Central memory CD8-positive, alpha-beta T cell (primary cell): ENCODE measurements at regions not wholly inside any gene's neighbourhood (a gene's known extent, or its start where the extent isn't known, plus 50 kb on each side); places are given as distances from the start of the nearest gene placed in this dataset.
"Not testable (repeated sequence)": the region's sequence is repeated elsewhere in the genome, so short reads cannot be mapped to it uniquely, and the experiment has no call there.

ENCODE experiments used
- ATAC-seq: fragments of 150-1000 bp; cut with Tn5 transposase; replicated peaks from 2 replicates; pipeline ENCODE4 v1.10.0; 2022; ENCODE audit warnings: mild to moderate bottlenecking, moderate FRiP score, moderate number of reproducible peaks; ENCODE audit not compliant: poor library complexity, severe bottlenecking; ENCODE audit errors: extremely low read depth
- DNase-seq, 2 donors: peaks; one replicate each; pipeline ENCODE4 v3.0.0; 2021; ENCODE audit warnings: low spot score in 2 of 2
- H3K27ac Mint-ChIP-seq: one replicate; pipeline ENCODE4 v1.8.0; 2022; ENCODE audit warnings: low read depth, mild to moderate bottlenecking, moderate library complexity, mixed read lengths
- H3K27me3 Mint-ChIP-seq: one replicate; pipeline ENCODE4 v1.8.0; 2022; ENCODE audit warnings: mixed read lengths
- H3K36me3 Mint-ChIP-seq: one replicate; pipeline ENCODE4 v1.8.0; 2022; ENCODE audit warnings: mild to moderate bottlenecking, moderate library complexity, mixed read lengths; ENCODE audit not compliant: insufficient read depth
- H3K4me1 Mint-ChIP-seq: one replicate; pipeline ENCODE4 v1.8.0; 2022; ENCODE audit warnings: mixed read lengths
- H3K4me3 Mint-ChIP-seq: one replicate; pipeline ENCODE4 v1.8.0; 2022; ENCODE audit warnings: mild to moderate bottlenecking, moderate library complexity, mixed read lengths
- H3K9me3 Mint-ChIP-seq: one replicate; pipeline ENCODE4 v1.8.0; 2022; ENCODE audit warnings: mixed read lengths

- ATAC-seq (no peak), DNase-seq (no peak)
- Mint-ChIP-seq H3K27me3 (no peaks in the 10 kb centered on the region), H3K4me1 (no peaks in the 10 kb centered on the region), H3K27ac (no peak overlapping the region), H3K9me3 (peaks cover 21% of the 10 kb centered on the region), H3K36me3 (no peaks in the 10 kb centered on the region), H3K4me3 (no peak overlapping the region)
Measured at GRCh38 chr5:85591311-85591710, 1026.4 kb upstream of the COX7C start.

- H3K4me3 Mint-ChIP-seq = no peak overlapping the region
- no peaks in the 10 kb centered on the region for H3K27me3 Mint-ChIP-seq
Measured at GRCh38 chr5:85602843-85603242, 1014.9 kb upstream of the COX7C start.

GRCh38 chr5:85604378-85604777 is 1013.4 kb upstream of the COX7C start:
- no peaks in the 10 kb centered on the region for H3K36me3 Mint-ChIP-seq
- H3K9me3 Mint-ChIP-seq = peaks cover 14% of the 10 kb centered on the region
- H3K4me1 Mint-ChIP-seq = no peaks in the 10 kb centered on the region
- H3K27me3 Mint-ChIP-seq = no peaks in the 10 kb centered on the region
- H3K4me3 Mint-ChIP-seq = no peak overlapping the region
- DNase-seq (no peak), ATAC-seq (no peak)
- H3K27ac Mint-ChIP-seq = no peak overlapping the region

More at GRCh38 chr5:85602843-85603242, 1014.9 kb upstream of the COX7C start:
- no peak for DNase-seq
- Mint-ChIP-seq H3K4me1 (no peaks in the 10 kb centered on the region), H3K9me3 (peaks cover 14% of the 10 kb centered on the region), H3K27ac (no peak overlapping the region), H3K36me3 (no peaks in the 10 kb centered on the region)
- no peak for ATAC-seq

DNA sequence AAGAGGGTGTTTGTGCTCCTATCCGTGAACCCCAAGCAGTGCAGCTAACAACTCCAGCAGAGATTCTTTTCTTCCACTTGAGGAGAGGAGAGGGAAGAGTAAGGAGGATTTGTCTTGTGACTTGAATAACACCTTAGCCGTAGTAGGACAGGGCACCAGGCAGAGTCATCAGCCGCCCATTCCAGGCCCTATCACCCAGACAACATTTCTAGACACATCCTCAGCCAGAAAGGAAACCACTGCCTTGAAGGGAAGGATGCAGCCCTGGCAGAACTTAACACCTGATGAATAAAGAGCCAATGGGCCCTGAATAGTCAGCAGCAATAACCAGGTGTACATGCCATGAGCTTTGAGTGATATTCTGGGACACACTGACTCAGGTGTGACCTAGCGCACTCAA is 1013.0 kb upstream of the COX7C start:
- DNase-seq = no peak
- Mint-ChIP-seq H3K27ac (no peak overlapping the region), H3K36me3 (no peaks in the 10 kb centered on the region), H3K4me3 (no peak overlapping the region), H3K27me3 (no peaks in the 10 kb centered on the region), H3K4me1 (no peaks in the 10 kb centered on the region), H3K9me3 (peaks cover 14% of the 10 kb centered on the region)
- ATAC-seq = no peak

DNA sequence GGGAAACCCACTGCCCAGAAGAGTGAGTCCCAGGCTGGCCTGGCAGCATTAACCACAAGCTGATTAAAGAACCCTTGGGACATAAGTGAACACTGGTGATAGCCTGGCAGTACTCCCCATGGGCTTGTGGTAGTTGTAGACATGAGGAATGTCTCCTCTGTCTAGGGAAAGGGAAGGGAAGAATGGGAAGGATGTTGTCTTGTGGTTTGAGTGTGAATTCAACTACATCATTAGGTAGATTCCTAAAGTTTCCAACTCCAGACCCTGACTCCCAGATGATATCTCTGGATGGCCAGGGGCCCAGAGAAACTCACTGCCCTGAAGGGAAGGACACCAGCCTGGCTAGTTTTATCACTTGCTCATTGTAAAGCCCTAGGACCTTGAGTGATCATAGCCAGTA is 1012.4 kb upstream of the COX7C start:
- H3K27me3 Mint-ChIP-seq = no peaks in the 10 kb centered on the region
- H3K9me3 Mint-ChIP-seq = peaks cover 17% of the 10 kb centered on the region
- DNase-seq (no peak), ATAC-seq (no peak)
- H3K36me3 Mint-ChIP-seq = no peaks in the 10 kb centered on the region
- H3K27ac Mint-ChIP-seq = no peak overlapping the region
- H3K4me3 Mint-ChIP-seq = no peak overlapping the region
- no peaks in the 10 kb centered on the region for H3K4me1 Mint-ChIP-seq

- Mint-ChIP-seq H3K27me3 (no peaks in the 10 kb centered on the region), H3K4me3 (no peak overlapping the region), H3K27ac (no peak overlapping the region), H3K9me3 (peaks cover 29% of the 10 kb centered on the region), H3K4me1 (no peaks in the 10 kb centered on the region), H3K36me3 (no peaks in the 10 kb centered on the region)
- DNase-seq = no peak
- no peak for ATAC-seq
Measured at GRCh38 chr5:85614489-85614888, 1003.3 kb upstream of the COX7C start.

DNA sequence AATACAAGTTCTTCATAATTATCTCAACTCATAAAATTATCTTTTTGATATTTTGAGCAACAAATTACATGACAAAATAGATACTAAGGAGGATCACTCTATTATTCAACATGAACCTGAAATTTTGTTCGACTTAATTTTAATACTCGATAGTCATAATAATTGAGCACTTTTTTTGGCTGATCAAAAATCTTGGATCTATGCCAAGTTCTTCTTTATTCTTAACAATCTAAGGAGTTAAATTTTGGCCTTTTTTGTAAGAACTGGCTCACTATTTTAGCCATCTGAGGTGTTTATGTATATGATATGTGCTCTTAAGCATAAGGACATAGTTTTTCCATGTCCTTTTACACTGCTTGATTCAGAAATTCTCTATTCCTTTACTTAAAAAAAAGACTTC is 996.1 kb upstream of the COX7C start:
- H3K36me3 Mint-ChIP-seq = no peaks in the 10 kb centered on the region
- no peak overlapping the region for H3K4me3 Mint-ChIP-seq
- H3K9me3 Mint-ChIP-seq = peaks cover 25% of the 10 kb centered on the region
- no peaks in the 10 kb centered on the region for H3K4me1 Mint-ChIP-seq
- ATAC-seq (no peak), DNase-seq (no peak)
- no peak overlapping the region for H3K27ac Mint-ChIP-seq
- H3K27me3 Mint-ChIP-seq = no peaks in the 10 kb centered on the region

GRCh38 chr5:85628153-85628552 is 989.6 kb upstream of the COX7C start:
- H3K4me1 Mint-ChIP-seq = no peaks in the 10 kb centered on the region
- H3K4me3 Mint-ChIP-seq = no peak overlapping the region
- ATAC-seq (no peak), DNase-seq (no peak)
- H3K27me3 Mint-ChIP-seq = no peaks in the 10 kb centered on the region
- no peak overlapping the region for H3K27ac Mint-ChIP-seq
- H3K9me3 Mint-ChIP-seq = no peaks in the 10 kb centered on the region
- H3K36me3 Mint-ChIP-seq = no peaks in the 10 kb centered on the region

GRCh38 chr5:85638495-85639125 is 979.1 kb upstream of the COX7C start:
- not testable (repeated sequence) for H3K9me3 Mint-ChIP-seq, ATAC-seq, H3K4me1 Mint-ChIP-seq, H3K27me3 Mint-ChIP-seq, DNase-seq, H3K27ac Mint-ChIP-seq, H3K4me3 Mint-ChIP-seq, H3K36me3 Mint-ChIP-seq

DNA sequence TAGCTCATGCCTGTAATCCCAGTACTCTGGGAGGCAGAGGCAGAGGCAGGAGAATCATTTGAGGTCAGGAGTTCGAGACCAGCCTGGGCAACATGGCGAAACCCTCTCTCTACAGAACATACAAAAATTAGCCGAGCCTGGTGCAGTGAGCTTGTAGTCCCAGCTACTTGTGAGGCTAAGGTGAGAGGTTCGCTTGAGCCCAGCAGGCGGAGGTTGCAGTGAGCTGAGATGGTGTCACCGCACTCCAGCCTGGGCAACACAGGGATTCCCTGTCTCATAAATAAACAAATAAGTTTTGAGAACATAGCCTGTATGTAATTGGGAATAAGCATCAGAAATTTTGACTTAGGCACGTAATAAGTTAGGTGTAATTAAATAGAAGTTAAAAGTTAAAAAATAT is 971.7 kb upstream of the COX7C start:
- DNase-seq (no peak), ATAC-seq (no peak)
- no peak overlapping the region for H3K27ac Mint-ChIP-seq
- H3K27me3 Mint-ChIP-seq = no peaks in the 10 kb centered on the region
- H3K4me3 Mint-ChIP-seq = no peak overlapping the region
- no peaks in the 10 kb centered on the region for H3K4me1 Mint-ChIP-seq
- no peaks in the 10 kb centered on the region for H3K36me3 Mint-ChIP-seq
- H3K9me3 Mint-ChIP-seq = peaks cover 17% of the 10 kb centered on the region

DNA sequence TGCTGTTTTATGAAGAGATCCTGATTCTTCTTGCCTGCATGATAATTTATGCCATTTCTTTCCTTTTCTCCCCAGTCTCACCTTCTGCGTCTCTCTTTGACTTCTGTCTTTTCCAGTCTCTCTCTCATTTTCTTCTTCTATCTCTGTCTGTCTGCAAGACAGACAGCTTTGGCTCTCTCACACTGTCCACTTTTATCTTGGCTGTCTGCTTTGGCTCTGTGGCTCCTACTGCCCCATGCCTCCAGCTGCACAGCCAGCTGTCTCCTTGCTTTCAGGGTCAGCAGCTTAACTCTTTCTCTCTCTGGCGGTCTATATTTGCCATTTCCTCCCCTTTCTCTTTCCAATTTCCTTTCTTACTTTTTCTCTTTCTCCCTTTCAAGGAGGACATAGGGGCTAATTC is 971.1 kb upstream of the COX7C start:
- Mint-ChIP-seq H3K36me3 (no peaks in the 10 kb centered on the region), H3K27ac (no peak overlapping the region), H3K9me3 (peaks cover 17% of the 10 kb centered on the region), H3K4me1 (no peaks in the 10 kb centered on the region), H3K27me3 (no peaks in the 10 kb centered on the region), H3K4me3 (no peak overlapping the region)
- ATAC-seq (no peak), DNase-seq (no peak)

DNA sequence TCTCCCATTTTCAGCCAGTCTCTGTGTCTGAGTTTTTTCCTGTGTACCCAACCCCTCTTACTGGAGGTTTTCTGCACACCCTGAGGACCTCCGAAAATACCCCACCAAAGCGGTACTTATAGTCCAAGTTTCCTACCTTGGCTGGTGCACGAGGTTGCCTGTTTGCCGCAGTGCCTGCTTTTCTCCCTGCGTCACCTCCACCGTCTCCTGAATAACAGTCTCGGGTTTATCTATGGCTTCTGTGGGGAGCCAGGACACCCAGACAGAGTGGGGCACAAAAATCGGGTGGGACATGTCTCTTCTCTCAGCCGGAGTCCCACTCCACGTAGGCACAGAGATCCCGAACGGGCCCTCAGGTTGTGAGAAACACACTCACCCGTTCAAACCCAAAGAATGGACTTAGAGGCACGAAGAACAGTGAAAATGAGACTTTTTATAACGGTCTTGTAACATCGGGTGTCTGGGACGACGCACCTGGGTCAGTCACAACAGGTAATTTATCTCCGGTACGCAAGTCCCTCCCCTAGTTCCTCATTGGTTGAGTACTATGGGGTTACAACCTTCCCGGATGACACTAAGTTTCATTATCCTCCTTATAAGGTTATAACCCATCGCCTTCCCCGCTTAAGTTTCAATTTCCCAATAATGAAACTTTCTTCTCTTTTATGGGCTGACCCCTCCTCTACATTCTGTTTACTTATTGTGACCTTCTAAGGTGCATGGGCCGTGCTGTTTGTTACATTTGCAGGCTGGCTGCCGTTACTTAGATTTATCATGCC is 970.2 kb upstream of the COX7C start:
- no peaks in the 10 kb centered on the region for H3K36me3 Mint-ChIP-seq
- peaks cover 17% of the 10 kb centered on the region for H3K9me3 Mint-ChIP-seq
- no peaks in the 10 kb centered on the region for H3K4me1 Mint-ChIP-seq
- no peaks in the 10 kb centered on the region for H3K27me3 Mint-ChIP-seq
- DNase-seq (no peak), ATAC-seq (no peak)
- H3K27ac Mint-ChIP-seq = no peak overlapping the region
- H3K4me3 Mint-ChIP-seq = no peak overlapping the region

DNA sequence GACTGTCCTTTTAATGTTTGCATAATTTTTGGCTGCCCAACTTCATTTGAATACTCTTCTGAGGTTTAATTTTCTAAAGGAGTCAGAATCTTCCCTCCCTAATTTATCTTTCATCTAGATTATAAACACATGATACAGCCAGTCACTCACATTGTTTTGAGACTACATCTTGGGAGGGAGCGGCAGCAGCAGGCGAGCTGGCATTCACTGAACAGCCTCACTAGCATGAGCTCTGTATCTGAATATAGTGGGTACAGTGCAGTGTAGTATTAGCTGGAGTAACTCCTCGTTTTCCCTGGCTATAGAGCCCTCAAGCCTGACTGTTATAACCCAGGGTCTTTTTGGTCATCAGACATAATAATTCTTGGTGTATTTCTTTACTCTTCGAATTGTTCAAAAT is 969.2 kb upstream of the COX7C start:
- H3K9me3 Mint-ChIP-seq = peaks cover 17% of the 10 kb centered on the region

More for the DNA sequence above, 969.2 kb upstream of the COX7C start:
- no peak for DNase-seq
- ATAC-seq = no peak
- Mint-ChIP-seq H3K4me3 (no peak overlapping the region), H3K27me3 (no peaks in the 10 kb centered on the region), H3K4me1 (no peaks in the 10 kb centered on the region), H3K36me3 (no peaks in the 10 kb centered on the region), H3K27ac (no peak overlapping the region)
